ENCODE measurements at regions not wholly inside any gene's neighbourhood (a gene's known extent, or its start where the extent isn't known, plus 50 kb on each side); places are given as distances from the start of the nearest gene placed in this dataset.

- no peaks in the 10 kb centered on the region for H3K4me1 ChIP-seq
- no peak for ATAC-seq
Observed at GRCh38 chr9:11417782-11418181, 805.0 kb upstream of the PTPRD start.

GRCh38 chr9:11431490-11431889, 818.7 kb upstream of the PTPRD start:
- H3K27me3 ChIP-seq = no peaks in the 10 kb centered on the region
- no peak for TF ChIP-seq POLR2A (IDR thresholded peaks at IDR 0.05)
- TF ChIP-seq CTCF (IDR thresholded peaks at IDR 0.05) = no peak
- no peak overlapping the region for H3K27ac ChIP-seq
- H3K4me1 ChIP-seq = no peaks in the 10 kb centered on the region
- intact Hi-C loops (cut with DNase I) = no loop called here
- no peaks in the 10 kb centered on the region for H3K9me3 ChIP-seq
- no peak for ATAC-seq
- no peak for DNase-seq
- no peaks in the 10 kb centered on the region for H3K36me3 ChIP-seq
- 76 to 90% (median 82%) methylated on average over 3 of the region's 3 CpGs for WGBS, 4 donors
- no peak overlapping the region for H3K4me3 ChIP-seq

More at GRCh38 chr9:11417782-11418181, 805.0 kb upstream of the PTPRD start:
- Histone ChIP-seq H3K36me3 (no peaks in the 10 kb centered on the region), H3K9me3 (peaks cover 0 to 7% (median 0%) of the 10 kb centered on the region in 12 donors), H3K4me3 (no peak overlapping the region), H3K27ac (no peak overlapping the region), H3K27me3 (no peaks in the 10 kb centered on the region)
- TF ChIP-seq POLR2A (IDR thresholded peaks at IDR 0.05) = no peak
- no peak for TF ChIP-seq CTCF (IDR thresholded peaks at IDR 0.05)
- 61 to 75% (median 68%) methylated on average over 2 of the region's 2 CpGs for WGBS, 4 donors
- no peak for DNase-seq
- intact Hi-C loops (cut with DNase I) = no loop called here

DNA sequence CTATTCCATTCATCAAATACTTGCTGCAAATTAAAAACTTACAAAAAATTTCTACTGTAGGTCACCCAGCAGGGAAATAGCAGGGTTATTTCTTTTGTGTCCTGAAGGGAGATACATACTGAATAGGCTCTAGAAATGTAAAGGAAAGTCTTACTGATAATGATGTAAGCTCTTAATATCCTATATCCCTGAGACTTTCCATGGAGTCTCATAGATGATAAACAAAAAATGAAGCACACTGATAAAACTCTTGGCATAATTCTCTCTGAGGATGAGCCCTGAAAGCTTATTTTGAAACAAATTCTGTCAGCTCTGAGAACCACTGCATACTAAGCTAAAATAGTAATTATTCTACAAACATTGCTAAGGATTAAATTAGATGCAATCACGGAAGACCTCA, 819.6 kb upstream of the PTPRD start:
- DNase-seq = no peak
- H3K9me3 ChIP-seq = no peaks in the 10 kb centered on the region
- 88 to 98% (median 91%) methylated on average over 1 of the region's 1 CpG for WGBS, 4 donors
- intact Hi-C loops (cut with DNase I) = no loop called here
- TF ChIP-seq POLR2A (IDR thresholded peaks at IDR 0.05) (no peak), CTCF (IDR thresholded peaks at IDR 0.05) (no peak)
- no peak overlapping the region for H3K4me3 ChIP-seq
- no peak for ATAC-seq
- no peaks in the 10 kb centered on the region for H3K4me1 ChIP-seq
- H3K36me3 ChIP-seq = no peaks in the 10 kb centered on the region
- H3K27me3 ChIP-seq = no peaks in the 10 kb centered on the region
- no peak overlapping the region for H3K27ac ChIP-seq

- intact Hi-C loops (cut with DNase I) = no loop called here
- no peak for ATAC-seq
Observed at GRCh38 chr9:11443631-11444030, 830.8 kb upstream of the PTPRD start.

More at GRCh38 chr9:11443631-11444030, 830.8 kb upstream of the PTPRD start:
- H3K27ac ChIP-seq = no peak overlapping the region
- H3K4me1 ChIP-seq = no peaks in the 10 kb centered on the region
- no peaks in the 10 kb centered on the region for H3K27me3 ChIP-seq
- DNase-seq = no peak
- TF ChIP-seq POLR2A (IDR thresholded peaks at IDR 0.05) = no peak
- TF ChIP-seq CTCF (IDR thresholded peaks at IDR 0.05) = no peak
- H3K4me3 ChIP-seq = no peak overlapping the region
- peaks cover 0 to 9% (median 0%) of the 10 kb centered on the region in 12 donors for H3K9me3 ChIP-seq
- H3K36me3 ChIP-seq = no peaks in the 10 kb centered on the region

All from heart left ventricle (tissue), 16 donors.